Activated gamma-delta T cell treated with Interleukin-2 at 50 U/mL for 16 hours (primary cell): ENCODE measurements at regions not wholly inside any gene's neighbourhood (a gene's known extent, or its start where the extent isn't known, plus 50 kb on each side); places are given as distances from the start of the nearest gene placed in this dataset.
"Not testable (repeated sequence)": the region's sequence is repeated elsewhere in the genome, so short reads cannot be mapped to it uniquely, and the experiment has no call there.

ENCODE experiments used
- DNase-seq: peaks from one replicate; pipeline ENCODE4 v3.0.0-alpha.2; 2020

DNA sequence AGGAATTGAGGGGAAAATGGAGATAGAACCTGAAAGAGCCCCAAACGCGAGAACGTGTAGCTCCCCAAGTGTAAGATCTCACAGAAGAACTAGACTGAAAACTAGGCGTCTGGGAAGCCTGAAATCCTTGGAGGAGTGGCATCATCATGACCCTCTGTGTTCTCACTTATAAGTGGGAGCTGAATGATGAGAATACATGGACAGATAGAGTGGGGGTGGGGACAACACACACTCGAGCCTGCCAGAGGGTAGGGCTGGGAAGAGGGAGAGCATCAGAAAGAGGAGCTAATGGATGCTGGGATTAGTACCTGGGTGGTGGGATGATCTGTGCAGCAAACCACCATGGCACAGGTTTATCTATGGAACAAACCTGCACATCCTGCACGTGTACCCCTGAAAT lies 258.7 kb upstream of the NOTCH2NLA start:
- not testable (repeated sequence) for DNase-seq

- not testable (repeated sequence) for DNase-seq
These were observed 258.3 kb upstream of the NOTCH2NLA start for GRCh38 chr1:146487155-146487554.

DNA sequence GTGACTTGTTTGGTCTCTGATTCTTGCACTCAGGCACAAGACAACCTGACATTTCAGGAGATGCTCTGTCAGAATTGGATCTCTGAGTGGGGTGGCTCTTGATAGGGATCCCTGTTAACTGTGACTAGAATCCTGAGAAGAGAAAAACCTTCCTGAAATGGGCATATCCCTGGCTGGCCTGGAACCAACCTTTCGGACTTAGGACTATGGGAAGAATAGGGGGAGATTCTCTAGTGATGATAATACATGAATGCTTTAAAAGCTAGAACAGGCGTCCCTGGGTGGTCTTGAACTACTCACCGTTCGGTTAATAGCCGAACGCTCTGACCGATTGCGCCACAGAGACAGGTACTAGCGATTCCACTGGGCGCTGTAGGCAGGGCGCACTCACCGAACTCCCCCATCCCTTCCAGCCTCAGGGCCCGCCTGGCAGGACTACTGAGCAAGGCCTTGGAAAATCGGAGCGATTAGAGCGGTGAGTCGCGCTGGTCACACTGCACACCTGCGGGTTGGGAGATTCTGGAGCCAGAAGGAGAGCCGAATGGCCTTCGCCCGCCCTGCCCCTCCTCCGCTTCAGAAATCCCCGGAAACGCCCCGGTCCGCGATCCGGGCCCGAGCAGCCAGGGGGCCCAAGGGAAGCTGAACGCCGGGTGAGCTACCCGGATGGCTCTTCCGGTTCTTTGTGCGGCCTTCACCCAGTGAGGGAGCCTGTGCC lies 257.6 kb upstream of the NOTCH2NLA start:
- DNase-seq = not testable (repeated sequence)

- not testable (repeated sequence) for DNase-seq
These were observed 255.4 kb upstream of the NOTCH2NLA start for GRCh38 chr1:146484195-146484594.

- not testable (repeated sequence) for DNase-seq
These were observed 250.4 kb upstream of the NOTCH2NLA start for GRCh38 chr1:146479188-146479587.

GRCh38 chr1:146478125-146478720 lies 249.4 kb upstream of the NOTCH2NLA start:
- DNase-seq = peak; percentile 22

DNA sequence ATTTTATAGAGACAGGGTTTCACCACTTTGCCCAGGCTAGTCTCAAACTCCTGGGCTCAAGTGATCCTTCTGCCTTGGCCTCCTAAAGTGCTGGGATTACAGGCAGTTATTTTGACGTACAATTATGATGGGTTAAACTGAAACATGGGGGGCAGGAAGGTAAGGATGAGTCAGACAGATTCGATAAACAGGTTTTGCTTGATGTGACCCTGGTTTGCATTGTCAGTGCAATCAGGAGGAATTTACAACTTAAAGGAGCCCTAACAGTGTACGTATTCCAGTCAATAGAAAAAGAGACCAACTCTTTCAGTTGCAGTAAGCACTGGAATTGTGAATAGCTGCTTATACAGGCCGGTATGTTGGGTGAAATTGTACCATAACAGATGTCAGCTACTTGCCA lies 246.3 kb upstream of the NOTCH2NLA start:
- not testable (repeated sequence) for DNase-seq

GRCh38 chr1:146474216-146474615 lies 245.4 kb upstream of the NOTCH2NLA start:
- DNase-seq = not testable (repeated sequence)

DNA sequence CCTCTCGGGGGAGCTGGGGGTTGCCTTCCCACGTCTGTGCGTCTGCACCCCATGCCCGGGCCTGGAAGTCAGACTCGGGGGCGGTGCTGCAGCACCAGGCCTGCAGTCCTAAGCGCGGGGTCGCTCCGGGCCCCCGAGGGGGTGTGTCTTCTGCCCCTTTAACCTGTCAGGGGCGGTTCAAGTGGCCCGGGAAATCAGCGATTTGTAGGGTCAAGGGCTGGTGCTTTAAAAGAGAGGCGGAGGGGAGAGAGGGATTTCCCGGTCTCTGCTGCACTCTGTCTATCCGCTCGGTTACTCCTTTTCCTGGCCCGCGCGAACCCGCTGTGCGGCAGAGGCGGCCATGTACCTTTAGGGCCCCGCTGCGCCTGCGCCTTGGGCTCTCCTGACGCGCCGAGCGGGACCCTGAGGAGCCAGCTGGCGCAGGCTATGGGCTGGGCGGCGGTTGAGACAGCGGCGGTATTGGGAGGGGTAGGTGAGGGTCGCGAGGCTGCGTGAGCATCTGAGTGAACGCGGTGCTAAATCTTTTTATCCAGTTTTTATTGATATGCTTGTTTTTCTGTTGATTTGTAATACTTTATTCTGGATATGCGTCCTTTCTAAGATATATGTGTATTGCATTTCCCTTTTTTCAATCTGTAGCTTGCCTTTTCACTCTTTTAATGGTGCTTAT lies 243.5 kb upstream of the NOTCH2NLA start:
- DNase-seq = peak; percentile 67

DNA sequence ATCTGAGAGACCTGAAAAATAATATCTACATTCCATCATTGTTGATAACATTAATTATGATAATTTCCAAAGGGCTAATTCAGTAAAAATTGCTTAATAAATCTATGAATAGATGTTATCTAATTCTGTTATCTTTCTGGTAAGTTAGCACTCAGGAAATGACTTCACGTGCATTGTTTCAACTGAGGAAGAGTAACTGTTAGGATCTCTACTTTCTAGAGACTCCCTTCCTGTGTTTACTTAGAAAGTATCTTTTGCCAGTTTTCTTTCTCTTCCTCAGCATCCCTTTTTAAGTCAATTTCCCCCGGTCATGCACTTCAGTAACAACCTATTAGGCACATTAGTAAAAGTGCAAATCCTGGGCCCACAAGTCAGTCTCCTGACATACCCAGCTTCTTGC lies 231.1 kb upstream of the NOTCH2NLA start:
- DNase-seq = not testable (repeated sequence)

GRCh38 chr1:146459308-146459707 lies 230.5 kb upstream of the NOTCH2NLA start:
- not testable (repeated sequence) for DNase-seq

DNA sequence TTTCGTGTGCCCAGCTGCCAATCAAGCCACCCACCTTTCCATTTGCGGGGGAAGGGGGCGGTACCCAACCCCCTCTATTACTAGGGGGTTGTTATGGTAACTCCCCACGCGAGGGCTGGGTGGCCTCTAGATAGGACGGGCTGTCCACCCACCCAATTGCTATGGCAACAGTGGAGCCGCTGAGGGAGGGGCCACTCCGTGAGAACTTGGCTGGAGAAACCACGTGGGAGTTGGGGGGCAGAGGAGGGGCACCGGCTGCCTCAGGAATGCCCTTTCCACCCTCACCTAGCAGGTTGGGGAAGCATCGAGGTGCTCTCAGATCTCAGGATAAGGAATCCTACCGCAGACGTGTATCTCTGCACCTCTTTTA lies 220.0 kb upstream of the NOTCH2NLA start:
- DNase-seq = not testable (repeated sequence)

DNA sequence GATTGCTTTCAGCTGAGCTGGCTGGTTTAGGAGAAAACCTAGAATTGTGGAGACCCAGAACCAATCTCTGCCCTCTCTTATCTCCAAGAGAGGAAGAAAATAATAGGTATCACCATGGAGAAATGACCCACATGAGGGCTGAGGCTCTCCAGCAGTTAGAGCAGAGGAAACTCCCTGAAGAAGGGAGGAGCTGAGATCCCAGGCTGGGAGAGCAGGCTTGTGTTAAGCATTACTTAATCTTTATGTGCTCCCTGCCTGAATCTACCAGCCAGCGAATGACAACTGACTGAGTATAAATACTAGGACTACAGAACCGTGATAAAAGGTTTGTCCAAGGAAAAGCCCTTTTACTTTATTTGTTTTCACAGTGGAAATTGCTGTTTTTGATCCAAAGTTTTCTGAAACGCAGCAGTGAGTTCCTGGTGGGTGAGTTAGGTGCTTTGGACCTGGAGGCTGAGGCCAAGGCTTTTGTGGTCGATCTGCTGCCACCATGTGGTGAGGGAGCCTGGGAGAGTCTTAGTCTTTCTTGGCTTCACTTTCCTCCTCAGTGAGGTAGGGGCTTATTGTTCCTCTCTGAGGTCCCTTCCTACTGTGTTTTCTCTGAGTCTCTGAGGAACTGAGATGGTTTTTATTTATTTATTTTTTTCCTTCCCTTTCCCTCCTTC lies 219.5 kb upstream of the NOTCH2NLA start:
- peak; percentile 66 for DNase-seq

DNA sequence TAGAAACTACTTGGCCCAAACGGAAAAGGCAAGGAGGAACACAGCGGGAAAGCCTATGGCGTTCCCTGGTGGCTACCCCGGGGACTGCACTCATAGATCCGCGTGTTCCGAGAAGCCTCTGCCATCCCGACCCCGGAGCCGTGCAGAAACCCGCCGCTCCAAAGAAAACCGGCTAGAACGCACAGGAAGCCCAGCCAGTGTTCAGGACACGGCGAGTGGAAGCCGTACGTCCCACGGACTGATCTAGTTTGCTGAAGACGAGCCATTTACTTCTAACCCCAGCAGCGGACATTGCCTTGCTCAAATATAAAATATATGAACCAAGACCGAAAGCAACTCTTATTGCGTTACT lies 215.0 kb upstream of the NOTCH2NLA start:
- DNase-seq = peak; percentile 12

DNA sequence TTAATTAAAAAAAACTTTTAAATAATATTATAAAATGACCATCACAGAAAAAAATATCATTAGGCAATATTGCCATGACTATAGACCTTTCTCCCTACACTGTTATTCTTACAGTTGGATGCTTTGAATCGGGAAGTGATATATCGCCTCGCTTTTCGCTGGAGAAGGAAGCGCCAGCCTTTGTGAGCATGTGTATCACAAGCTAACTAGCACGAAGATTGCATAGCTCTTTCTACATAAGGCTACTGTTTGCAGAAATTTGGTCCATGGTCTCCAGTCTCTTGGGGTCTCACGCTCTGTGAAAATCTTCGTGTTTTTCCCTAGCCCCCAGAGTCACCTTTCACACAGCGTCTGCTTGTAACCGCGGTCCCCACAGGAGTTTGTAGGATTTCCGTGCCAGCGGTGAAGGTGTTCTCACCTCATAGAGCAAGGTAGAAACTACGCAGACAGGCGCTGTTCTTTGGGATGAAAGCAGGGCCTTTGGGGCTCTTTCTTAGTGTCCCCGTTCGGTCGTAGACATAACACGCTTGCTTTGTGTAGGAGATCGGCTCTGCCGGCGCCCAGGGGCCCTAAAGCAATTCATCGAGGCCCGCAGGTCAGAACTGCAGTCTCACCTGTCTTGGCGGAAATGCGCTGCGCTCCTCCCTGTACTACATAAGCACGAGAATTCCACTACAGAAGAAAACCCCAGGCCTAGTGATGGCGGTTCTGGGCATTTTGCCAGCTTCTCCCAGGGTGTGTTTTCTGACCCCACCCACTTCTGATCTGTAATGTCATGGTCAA lies 214.5 kb upstream of the NOTCH2NLA start:
- peak; percentile 7 for DNase-seq

DNA sequence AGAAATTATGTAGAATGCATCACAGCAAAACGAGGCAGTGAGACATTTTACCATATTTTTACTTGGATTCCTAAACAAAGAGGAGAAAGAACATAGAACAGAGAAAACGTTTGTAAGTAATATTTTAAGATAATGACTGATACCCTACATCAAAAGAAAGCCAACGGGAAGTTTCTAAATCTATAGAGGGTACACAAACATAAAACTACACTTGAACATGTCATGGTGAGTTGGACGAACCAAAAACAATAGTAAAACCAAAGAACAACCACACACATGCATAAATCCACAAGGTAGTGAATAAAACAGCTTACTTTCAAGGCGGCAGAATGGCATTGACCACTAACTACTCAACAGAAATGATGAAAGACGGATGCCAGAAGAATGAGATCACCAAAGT lies 209.7 kb upstream of the NOTCH2NLA start:
- DNase-seq = not testable (repeated sequence)

GRCh38 chr1:146416642-146417041 lies 187.8 kb upstream of the NOTCH2NLA start:
- not testable (repeated sequence) for DNase-seq

DNA sequence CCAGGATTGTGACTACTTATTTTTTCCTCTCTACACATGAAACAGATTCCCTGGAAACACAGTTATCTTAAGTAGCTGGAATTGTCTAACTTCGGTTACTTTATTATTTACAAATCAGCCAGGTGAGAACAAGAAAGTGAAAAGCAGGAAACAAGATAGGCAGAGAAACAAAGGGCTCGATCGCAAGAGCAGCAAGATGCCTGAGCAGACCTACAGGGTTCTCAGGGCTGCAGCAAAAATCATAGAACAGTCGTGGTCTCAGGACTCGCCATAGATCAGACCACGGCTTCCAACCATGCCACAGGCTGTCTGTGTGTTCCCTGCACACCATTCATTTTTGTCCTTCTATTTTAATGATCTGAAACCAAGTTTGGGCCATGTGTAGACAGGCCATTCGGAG lies 186.2 kb upstream of the NOTCH2NLA start:
- not testable (repeated sequence) for DNase-seq

DNA sequence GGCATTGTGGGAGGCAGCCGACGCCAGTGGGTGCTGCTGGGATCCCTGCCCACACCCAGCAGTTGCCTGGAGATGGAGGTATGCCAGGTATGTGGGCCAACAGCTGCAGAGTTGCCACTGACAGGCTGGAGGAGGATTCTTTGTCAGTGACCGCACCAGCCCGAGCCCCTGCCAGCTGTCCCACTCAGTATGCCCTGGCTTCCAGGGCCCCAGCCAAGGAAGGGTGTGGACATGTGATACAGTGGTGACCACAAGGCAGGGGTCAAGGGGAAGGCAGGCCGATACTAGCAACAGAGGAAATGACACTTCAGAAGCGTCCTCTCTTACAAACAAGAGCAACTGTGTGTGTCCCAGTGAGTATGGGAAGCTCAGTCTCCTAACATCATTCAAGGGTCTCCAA lies 185.1 kb upstream of the NOTCH2NLA start:
- DNase-seq = not testable (repeated sequence)

- peak; percentile 37 for DNase-seq
These were observed 183.1 kb upstream of the NOTCH2NLA start for GRCh38 chr1:146411923-146412322.

- DNase-seq = peak; percentile 22
These were observed 181.1 kb upstream of the NOTCH2NLA start for GRCh38 chr1:146409817-146410441.

DNA sequence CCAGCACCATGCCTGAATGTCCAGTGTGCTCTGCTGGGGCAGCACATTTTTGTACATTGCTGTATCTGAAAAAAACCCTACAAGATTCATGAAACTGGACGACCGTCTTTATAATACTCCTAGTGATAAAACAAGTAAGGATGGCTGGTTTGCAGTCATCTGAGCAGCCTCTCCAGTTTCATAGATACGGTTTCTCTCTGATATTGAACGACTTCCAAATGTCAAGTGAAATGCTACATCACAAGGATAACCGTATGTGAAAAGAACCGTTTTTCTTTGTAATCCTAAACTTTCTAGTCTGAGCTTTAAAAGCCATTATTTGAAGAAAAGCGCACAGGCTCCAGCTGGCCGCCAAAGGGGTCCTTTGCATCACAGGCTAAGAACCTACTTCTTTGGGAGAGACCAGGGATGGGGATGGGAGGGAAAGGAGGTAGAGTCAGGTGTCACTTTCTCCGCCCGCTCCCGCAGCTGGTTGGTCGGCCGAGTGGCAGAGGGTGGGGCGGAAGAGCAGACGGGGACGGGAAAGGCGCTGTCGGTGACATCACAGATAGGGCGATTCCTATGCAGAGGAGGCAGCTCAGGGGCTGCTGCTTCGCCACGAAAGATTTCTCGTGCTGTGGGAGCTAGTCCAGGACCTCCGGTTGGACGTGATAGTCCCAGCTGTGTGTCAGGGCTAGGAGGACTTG lies 180.4 kb upstream of the NOTCH2NLA start:
- not testable (repeated sequence) for DNase-seq
